CD4-positive, alpha-beta T cell (primary cell): ENCODE measurements at regions not wholly inside any gene's neighbourhood (a gene's known extent, or its start where the extent isn't known, plus 50 kb on each side); places are given as distances from the start of the nearest gene placed in this dataset.

Source experiments
- ATAC-seq: fragments of 200-7000 bp; cut with Tn5 transposase; one replicate; pipeline ENCODE4 v1.10.0; 2022; ENCODE audit warnings: mild to moderate bottlenecking; ENCODE audit not compliant: poor library complexity
- CTCF ChIA-PET: fragments of 350-600 bp; sonication (Branson Sonifier 250); formaldehyde crosslinking; loops from one replicate; lab custom pipeline; 2021; ENCODE audit warnings: antibody characterized with exemption, inconsistent platforms; lab: Charles Lee
- POLR2A ChIA-PET: fragments of 350-600 bp; sonication (Branson Sonifier 250); formaldehyde crosslinking; loops from one replicate; lab custom pipeline; 2021; ENCODE audit warnings: antibody characterized with exemption, inconsistent platforms; lab: Charles Lee
- DNase-seq, 14 experiments: peaks; one replicate each; pipeline ENCODE4 v3.0.0-alpha.2; 2013 to 2020; ENCODE audit warnings: mixed read lengths in 2 of 14
- H3K27ac ChIP-seq, 2 donors: one replicate each; pipeline versions ENCODE4 v1.5.1 to v1.7.0; 2013; ENCODE audit warnings: low read length in 2 of 2, low read depth in 1 of 2, mild to moderate bottlenecking in 1 of 2
- H3K27me3 ChIP-seq, 2 experiments: 1 replicate in 1 of 2; 2 replicates in 1 of 2; pipeline versions ENCODE4 v1.6.1 to v1.7.0; 2013; ENCODE audit warnings: low read length in 2 of 2, control low read depth in 1 of 2, mild to moderate bottlenecking in 1 of 2, moderate library complexity in 1 of 2; ENCODE audit not compliant: insufficient read depth in 2 of 2, control insufficient read depth in 1 of 2
- H3K36me3 ChIP-seq: one replicate; pipeline ENCODE4 v1.6.1; 2013; ENCODE audit warnings: low read length, control low read depth; ENCODE audit not compliant: insufficient read depth
- H3K4me1 ChIP-seq: one replicate; pipeline ENCODE4 v1.6.1; 2013; ENCODE audit warnings: low read length, control low read depth; ENCODE audit not compliant: insufficient read depth
- H3K4me3 ChIP-seq: one replicate; pipeline ENCODE4 v1.5.1; 2013; ENCODE audit warnings: mild to moderate bottlenecking, low read length, moderate library complexity
- H3K9me3 ChIP-seq, 2 experiments: 1 replicate in 1 of 2; 2 replicates in 1 of 2; pipeline versions ENCODE4 v1.6.1 to v1.7.0; 2013; ENCODE audit warnings: low read length in 2 of 2, mild to moderate bottlenecking in 2 of 2, control low read depth in 1 of 2, moderate library complexity in 1 of 2; ENCODE audit not compliant: control insufficient read depth in 1 of 2, insufficient read depth in 1 of 2
- H3K27ac Mint-ChIP-seq: one replicate; pipeline ENCODE4 v1.8.0; 2020; ENCODE audit warnings: mixed read lengths
- H3K27me3 Mint-ChIP-seq: one replicate; pipeline ENCODE4 v1.8.0; 2021; ENCODE audit warnings: mixed read lengths
- H3K36me3 Mint-ChIP-seq: one replicate; pipeline ENCODE4 v1.8.0; 2021; ENCODE audit warnings: low read depth, mixed read lengths
- H3K4me1 Mint-ChIP-seq: one replicate; pipeline ENCODE4 v1.8.0; 2021; ENCODE audit warnings: low read depth, mixed read lengths
- H3K4me3 Mint-ChIP-seq: one replicate; pipeline ENCODE4 v1.8.0; 2020; ENCODE audit warnings: mild to moderate bottlenecking, mixed read lengths
- H3K9me3 Mint-ChIP-seq: one replicate; pipeline ENCODE4 v1.8.0; 2020; ENCODE audit warnings: mixed read lengths
- intact Hi-C, 2 experiments: fragments of 100-400 bp; cut with DNase I in 1 of 2; cut with micrococcal nuclease in 1 of 2; formaldehyde crosslinking; loops; one replicate each; pipeline versions ENCODE4 v1.15.1 to v1.9.0; 2023 to 2025; cut with DNase I, micrococcal nuclease
- TF ChIP-seq, protein P1 (sequence below): fragments of 200-600 bp; IDR thresholded peaks from one replicate; pipeline ENCODE4 v1.8.0; 2022; ENCODE audit warnings: antibody characterized with exemption, mild to moderate bottlenecking

DNA sequence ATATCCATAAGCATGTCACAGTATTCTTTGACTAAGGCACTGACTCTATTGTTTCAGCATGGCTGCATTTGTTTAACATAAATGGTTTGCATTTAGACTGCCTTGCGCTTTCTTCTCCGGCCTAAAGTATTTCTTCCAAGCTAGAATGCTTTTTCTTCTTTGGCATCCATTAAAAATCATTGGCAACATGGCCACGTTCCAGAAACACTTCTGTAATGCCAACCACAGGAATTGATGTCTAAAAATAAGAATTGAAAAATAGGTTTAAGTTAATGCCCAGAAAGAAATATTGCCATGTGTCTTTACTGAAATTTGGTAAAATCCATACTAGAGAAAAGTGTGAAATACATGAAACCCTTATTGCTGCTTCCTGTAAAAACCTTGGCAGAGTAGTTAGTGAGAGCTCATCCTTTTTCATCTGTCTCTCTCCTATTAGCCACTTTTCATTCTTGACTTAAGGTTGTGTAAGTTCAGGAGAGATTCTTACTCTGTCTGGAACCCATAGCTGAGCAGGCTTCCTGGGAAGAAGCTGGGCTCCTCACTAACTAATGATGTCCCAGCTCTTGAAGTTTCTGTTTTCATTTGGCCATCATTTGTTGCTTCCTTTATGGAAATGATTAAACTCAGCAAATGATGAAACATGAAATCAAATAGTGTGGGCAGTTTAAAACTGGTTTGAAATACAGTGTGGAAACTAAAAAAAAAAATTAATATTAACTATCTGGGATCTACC, 58.2 kb upstream of the RPS23 start:
- intact Hi-C loops: no loop called here
- ChIA-PET CTCF (no interaction called here), POLR2A (no interaction called here)
- no peaks in the 10 kb centered on the region for H3K4me1 Mint-ChIP-seq
- Histone ChIP-seq H3K36me3 (no peaks in the 10 kb centered on the region), H3K27me3 (no peaks in the 10 kb centered on the region), H3K27ac (no peak overlapping the region), H3K4me3 (no peak overlapping the region), H3K9me3 (no peaks in the 10 kb centered on the region), H3K4me1 (no peaks in the 10 kb centered on the region)
- no peak overlapping the region for H3K27ac Mint-ChIP-seq
- H3K27me3 Mint-ChIP-seq: peaks cover 9% of the 10 kb centered on the region
- no peak for DNase-seq
- H3K36me3 Mint-ChIP-seq: no peaks in the 10 kb centered on the region
- TF ChIP-seq, protein P1, sequence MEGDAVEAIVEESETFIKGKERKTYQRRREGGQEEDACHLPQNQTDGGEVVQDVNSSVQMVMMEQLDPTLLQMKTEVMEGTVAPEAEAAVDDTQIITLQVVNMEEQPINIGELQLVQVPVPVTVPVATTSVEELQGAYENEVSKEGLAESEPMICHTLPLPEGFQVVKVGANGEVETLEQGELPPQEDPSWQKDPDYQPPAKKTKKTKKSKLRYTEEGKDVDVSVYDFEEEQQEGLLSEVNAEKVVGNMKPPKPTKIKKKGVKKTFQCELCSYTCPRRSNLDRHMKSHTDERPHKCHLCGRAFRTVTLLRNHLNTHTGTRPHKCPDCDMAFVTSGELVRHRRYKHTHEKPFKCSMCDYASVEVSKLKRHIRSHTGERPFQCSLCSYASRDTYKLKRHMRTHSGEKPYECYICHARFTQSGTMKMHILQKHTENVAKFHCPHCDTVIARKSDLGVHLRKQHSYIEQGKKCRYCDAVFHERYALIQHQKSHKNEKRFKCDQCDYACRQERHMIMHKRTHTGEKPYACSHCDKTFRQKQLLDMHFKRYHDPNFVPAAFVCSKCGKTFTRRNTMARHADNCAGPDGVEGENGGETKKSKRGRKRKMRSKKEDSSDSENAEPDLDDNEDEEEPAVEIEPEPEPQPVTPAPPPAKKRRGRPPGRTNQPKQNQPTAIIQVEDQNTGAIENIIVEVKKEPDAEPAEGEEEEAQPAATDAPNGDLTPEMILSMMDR: no peak
- no peak for ATAC-seq
- H3K4me3 Mint-ChIP-seq: no peak overlapping the region
- no peaks in the 10 kb centered on the region for H3K9me3 Mint-ChIP-seq

GRCh38 chr5:82335806-82336205, 57.7 kb upstream of the RPS23 start:
- Histone ChIP-seq H3K27me3 (no peaks in the 10 kb centered on the region), H3K4me3 (no peak overlapping the region), H3K36me3 (no peaks in the 10 kb centered on the region), H3K9me3 (no peaks in the 10 kb centered on the region), H3K27ac (no peak overlapping the region), H3K4me1 (no peaks in the 10 kb centered on the region)
- intact Hi-C loops: no loop called here
- POLR2A ChIA-PET: no interaction called here
- TF ChIP-seq, protein P1: no peak
- Mint-ChIP-seq H3K4me3 (no peak overlapping the region), H3K4me1 (no peaks in the 10 kb centered on the region), H3K27me3 (peaks cover 6% of the 10 kb centered on the region), H3K9me3 (no peaks in the 10 kb centered on the region), H3K36me3 (no peaks in the 10 kb centered on the region), H3K27ac (no peak overlapping the region)
- no peak for ATAC-seq
- DNase-seq: no peak
- CTCF ChIA-PET: interaction anchor here (0.9 kb wide), 1 partner anchor 10 kb away, joined by 4 read pairs; no protein-coding TSS in a partner anchor

GRCh38 chr5:82334856-82335255, 56.7 kb upstream of the RPS23 start:
- Mint-ChIP-seq H3K27me3 (peaks cover 9% of the 10 kb centered on the region), H3K27ac (no peak overlapping the region), H3K36me3 (no peaks in the 10 kb centered on the region), H3K4me1 (no peaks in the 10 kb centered on the region), H3K9me3 (no peaks in the 10 kb centered on the region), H3K4me3 (no peak overlapping the region)
- TF ChIP-seq, protein P1: no peak
- ChIA-PET POLR2A (no interaction called here), CTCF (no interaction called here)
- no peak for ATAC-seq
- no peak overlapping the region for H3K4me3 ChIP-seq
- no peak overlapping the region for H3K27ac ChIP-seq
- intact Hi-C loops: no loop called here
- no peaks in the 10 kb centered on the region for H3K4me1 ChIP-seq
- H3K9me3 ChIP-seq: no peaks in the 10 kb centered on the region
- no peak for DNase-seq
- H3K36me3 ChIP-seq: no peaks in the 10 kb centered on the region
- H3K27me3 ChIP-seq: no peaks in the 10 kb centered on the region
